MM.1S (cell line): ENCODE measurements at regions not wholly inside any gene's neighbourhood (a gene's known extent, or its start where the extent isn't known, plus 50 kb on each side); places are given as distances from the start of the nearest gene placed in this dataset.

Experiments used
- CTCF ChIP-seq: fragments of 300-600 bp; sonication (generic); IDR thresholded peaks from 2 replicates; pipeline ENCODE4 v1.5.1; 2016; ENCODE audit warnings: antibody characterized with exemption, low read length, mixed read lengths
- EZH2 ChIP-seq: fragments of 300-600 bp; sonication (generic); optimal IDR thresholded peaks from 2 replicates; pipeline ENCODE3; 2017; ENCODE audit warnings: low read depth, mild to moderate bottlenecking, antibody characterized with exemption, low read length, mixed read lengths
- EZH2phosphoT487 ChIP-seq: fragments of 300-600 bp; sonication (generic); IDR thresholded peaks from 2 replicates; pipeline ENCODE4 v1.6.1; 2018; ENCODE audit warnings: antibody characterized with exemption, low read length

DNA sequence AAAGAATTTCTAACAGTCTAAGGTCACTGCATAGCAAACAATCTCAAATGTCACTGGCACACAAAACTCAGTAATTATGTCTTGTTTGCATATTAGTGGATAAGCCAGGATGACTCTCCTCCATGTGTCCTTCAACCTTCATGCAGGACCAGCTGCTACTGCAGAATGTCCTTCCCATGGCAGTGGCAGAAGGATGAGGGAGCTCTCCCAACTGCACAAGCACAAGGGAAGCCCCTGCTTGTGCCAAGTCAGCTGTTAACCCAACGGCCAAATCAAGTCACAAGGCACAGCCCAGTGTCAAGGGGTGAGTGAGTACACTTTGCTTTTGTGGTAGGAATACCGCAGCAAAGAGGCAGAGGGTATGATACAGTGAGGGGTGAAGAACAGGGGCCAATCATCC lies 59.3 kb upstream of the VWC2 start:
- TF ChIP-seq CTCF (no peak), EZH2 (no peak), EZH2phosphoT487 (no peak)
